Stimulated activated CD4-positive, alpha-beta T cell treated with anti-CD3 and anti-CD28 coated beads, Interleukin-15, amount 100 ng/mL, for 24 hours (primary cell): ENCODE measurements at regions not wholly inside any gene's neighbourhood (a gene's known extent, or its start where the extent isn't known, plus 50 kb on each side); places are given as distances from the start of the nearest gene placed in this dataset.

ENCODE experiments used
- DNase-seq: peaks from one replicate; pipeline ENCODE4 v3.0.0-alpha.2; 2020

DNA sequence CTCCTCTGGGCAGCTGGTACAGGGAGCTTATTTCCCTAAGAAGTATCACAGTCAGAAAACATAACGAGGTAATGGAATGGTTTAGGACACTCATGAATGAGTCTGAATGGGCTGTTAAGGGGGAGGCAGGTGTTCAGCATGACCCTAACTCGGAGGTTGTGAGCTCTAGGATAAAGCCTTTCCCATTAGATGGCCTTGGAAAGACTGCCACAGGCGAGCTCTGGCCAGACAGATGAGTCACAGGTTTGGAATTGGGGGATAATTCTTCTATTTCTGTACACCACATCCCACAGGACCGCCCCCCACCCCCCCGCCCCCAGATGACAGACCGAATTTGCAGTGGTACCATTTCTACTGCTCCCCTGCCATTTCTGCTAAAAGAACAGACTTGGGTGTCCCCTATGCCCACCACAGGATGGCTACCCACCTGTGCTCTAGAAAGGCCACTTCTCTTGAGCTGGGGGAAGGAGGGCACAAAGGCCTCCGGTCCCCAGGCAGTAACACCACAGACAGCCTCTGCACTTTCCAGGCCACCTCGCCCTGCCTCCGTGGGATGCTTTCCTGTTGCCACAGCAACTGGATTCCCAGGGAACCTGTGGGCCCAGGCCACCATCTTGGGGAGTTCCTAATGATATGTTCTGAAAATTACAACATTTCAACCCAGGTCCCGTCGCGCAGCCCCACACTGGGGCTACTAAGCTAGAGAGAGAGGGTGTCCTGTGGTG lies 76.7 kb downstream of the TRIM29 start:
- DNase-seq, result no peak

DNA sequence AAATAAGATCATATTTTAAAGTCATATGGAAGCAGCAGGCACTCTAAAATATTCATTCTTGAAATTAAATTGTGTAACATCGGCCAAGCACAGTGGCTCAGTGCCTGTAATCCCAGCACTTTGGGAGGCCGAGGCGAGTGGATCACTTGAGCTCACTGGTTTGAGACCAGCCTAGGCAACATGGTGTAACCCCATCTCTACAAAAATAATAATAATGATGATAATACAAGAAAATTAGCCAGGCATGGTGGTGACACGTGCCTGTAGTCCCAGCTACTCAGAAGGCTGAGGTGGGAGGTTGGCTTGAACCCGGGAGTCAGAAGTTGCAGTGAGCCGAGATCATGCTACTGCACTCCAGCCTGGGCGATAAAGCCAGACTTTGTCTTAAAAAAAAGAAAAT lies 77.4 kb downstream of the TRIM29 start:
- no peak for DNase-seq

DNA sequence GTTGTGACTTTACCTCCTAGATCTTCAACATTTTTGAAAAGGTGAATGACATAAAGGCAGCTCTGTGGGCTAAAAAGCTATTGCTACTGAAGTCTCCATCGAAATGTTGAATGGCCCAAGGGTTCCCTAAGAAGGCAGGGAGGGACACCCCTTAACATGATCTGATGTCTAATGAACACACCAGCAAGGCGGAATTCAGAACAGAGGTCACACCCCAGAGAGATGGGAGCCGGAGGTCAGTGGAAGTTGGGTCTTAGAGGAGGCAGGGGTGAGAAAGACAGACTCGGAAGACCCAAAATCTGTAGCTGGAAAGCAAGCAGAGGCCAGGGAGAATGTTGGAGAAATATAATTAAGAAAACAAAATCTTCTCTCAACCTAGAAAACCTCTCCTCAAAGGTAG lies 79.0 kb downstream of the TRIM29 start:
- no peak for DNase-seq

DNA sequence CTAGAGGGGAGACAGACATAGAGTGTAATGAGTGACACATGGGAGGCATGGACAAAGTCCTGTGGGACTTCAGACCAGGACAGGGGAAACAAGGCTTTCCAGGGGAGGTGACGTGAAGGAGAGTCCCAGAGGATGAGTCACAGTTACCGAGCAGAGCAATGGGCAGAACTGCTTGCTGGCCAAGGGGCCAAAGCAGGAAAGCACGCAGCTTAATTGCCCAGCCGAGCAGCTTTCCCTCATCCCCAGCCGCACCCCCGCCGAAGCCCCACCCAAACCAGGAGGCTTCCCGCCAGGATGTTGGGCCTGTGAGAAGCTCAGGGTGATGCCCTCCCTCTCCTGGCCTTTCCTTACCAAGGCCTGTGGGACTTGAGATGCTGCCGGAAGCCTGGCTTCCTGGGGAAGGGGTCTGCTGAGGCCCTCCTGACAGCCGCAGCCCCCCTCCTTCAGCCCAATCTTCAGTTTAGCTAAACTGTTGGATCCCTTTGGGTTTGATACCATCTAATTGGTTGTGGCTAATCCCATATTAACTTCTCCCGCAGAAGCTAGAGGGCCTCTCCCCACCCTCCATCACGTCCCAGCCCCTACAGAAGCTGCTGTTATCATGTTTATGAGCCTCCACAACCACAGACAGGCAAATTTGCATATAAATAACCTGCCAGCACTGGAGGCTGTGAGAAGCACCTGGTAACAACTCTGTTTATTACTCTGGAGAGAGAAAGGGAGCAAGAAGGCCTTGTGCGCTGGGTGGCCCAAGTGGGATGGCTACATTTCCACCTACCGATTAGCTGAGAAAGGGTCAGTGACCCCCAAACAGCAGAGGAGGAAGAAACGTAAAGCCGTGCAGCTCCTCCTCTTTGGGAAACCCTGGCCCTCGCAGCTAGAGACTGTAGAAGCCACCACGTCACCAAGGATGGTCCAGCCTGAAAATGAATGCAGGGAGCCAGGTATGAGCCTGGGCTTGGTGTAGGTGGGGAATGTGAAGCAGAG lies 80.0 kb downstream of the TRIM29 start:
- no peak for DNase-seq

DNA sequence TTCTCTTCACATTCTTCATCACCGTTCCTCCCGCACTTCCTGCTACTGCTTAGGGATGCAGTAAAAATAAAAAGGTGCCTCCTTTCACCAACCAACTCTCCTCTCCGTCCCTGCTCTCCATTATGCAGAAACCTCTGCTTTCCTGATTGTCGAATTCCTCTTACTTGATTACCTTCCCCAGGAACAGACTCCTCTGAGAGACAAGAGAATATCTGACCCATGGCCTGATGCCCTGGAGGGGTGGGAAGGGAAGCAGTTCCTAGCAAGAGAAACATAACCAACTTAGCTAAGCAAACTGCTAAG lies 80.9 kb downstream of the TRIM29 start:
- DNase-seq, result no peak

DNA sequence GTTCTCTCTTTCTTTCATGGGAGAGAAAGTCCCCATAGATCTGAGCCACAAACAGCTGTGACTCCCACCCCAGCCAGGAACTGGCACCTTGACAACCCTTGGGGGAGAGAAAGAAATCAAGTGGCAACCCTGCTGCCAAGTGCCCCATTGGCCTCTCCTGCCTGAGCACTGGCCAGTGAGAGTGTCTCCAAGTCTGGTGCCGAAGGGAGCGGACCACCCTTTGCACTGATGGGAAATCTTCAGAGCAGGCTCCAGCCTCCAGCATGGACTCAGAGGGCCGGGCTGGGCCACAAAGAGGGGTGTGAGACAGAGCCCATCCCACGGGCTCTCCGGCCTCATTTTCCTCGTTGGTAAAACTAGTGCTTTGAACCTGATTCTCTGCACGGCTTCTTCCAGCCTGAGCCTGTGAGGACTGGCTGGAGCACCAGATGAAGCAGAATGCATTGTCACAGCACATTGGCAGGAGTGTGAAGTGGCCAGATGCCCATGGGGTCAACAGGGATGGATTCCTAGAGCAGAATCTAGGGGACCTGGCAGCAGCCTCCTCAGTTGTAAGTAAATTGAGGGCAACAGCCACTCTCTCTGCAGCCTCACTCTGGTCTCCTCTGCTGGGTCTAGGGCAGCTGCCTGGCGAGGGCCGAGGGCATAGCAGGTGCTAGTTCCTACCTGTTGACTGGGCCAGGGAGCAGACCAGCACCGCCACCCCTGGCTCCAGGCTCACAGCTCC lies 81.4 kb downstream of the TRIM29 start:
- no peak for DNase-seq

DNA sequence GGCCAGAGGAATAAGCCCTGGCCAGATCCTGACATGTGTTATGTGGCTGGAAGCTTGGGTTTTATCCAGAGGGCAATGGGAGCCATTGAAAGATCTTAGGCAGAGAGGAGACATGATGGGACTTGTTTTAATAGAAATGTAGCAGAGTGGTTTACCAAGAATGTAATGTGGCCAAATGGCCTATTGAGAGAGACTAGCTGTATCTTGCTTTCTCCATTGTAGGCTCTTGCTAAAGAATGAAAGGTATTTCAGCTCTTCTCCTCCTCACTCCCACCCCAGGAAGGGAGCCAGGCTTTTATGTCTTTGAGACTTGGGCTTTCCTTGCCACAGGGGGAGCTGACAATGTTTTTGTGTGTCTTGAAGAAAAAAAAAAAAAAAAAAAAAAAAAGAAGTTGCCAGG lies 82.3 kb downstream of the TRIM29 start:
- DNase-seq, result no peak

DNA sequence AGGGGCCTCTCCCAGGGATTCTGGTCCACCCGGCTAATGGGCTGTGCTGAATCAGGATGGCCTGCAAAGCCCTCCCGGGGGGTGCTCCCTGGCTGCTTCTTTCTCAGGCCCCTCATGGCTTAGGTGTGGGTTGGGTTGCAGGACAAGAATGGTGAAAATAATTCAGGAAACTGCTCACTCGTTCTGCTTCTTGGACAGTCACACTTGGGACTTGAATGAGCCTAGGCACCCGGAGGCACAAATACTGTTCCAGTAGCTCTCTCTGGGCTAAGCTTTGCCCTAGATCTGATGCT lies 83.2 kb downstream of the TRIM29 start:
- no peak for DNase-seq

DNA sequence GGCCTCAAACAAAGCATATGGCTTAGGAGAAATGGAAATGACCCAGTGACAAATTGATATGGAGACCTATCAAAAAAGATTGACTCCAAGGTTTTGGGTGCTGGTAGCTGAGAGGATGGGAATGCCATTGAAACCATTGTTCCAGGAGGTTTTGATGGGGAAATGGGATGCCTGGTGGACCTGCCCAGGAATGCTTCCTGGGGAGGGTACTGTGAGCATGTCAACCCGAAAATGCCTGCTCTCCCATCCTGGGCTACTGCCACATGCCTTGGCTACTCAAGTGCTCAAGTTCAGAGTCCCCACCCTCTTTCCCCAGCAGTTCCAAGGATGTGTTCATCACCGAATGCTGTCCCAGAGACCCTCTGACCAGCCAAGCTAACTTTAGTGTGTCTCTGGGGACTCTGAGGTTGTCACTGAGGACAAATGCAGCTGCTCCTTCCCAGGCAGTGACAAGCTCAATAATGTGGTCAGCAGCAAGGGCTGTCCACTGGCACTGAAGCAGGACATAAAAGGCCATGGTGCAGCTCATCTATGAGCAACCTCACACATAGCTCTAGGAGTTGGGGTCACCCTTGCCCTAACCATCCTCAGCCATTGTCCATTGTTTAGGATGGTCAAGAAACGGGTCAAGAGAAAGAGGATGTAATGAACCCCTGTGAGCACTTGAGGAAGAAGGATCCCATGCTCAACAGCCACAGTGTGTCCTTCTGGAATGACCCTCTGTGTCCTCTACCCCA lies 83.7 kb downstream of the TRIM29 start:
- DNase-seq, result no peak

DNA sequence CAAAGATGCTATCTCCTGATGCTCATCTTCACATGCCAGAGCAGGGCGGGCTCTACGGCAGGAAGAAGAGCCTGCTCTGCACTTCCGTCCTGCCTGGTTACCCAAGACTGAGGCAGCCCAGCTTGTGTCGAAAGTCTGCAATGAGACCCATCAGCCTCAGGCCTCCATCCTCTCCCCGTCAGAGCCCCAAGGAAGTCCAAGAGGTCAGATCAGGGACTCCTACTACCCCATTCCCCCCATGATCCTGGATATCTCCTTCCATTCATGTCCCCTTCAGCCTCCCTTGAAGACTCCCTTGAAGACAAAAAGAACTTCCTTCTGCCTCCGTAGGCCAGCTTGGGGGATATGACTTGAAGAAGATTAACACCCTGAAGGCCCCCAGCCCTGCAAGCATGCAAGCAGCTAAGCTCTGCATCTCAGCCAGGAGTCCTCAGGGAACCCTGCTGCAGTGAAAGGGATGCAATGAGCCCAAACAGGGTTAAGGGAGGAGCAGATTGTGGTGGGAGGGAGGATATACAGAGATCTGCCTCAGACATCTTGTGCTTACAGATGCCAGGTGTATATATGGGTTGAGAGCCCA lies 85.6 kb downstream of the TRIM29 start:
- DNase-seq, result no peak

DNA sequence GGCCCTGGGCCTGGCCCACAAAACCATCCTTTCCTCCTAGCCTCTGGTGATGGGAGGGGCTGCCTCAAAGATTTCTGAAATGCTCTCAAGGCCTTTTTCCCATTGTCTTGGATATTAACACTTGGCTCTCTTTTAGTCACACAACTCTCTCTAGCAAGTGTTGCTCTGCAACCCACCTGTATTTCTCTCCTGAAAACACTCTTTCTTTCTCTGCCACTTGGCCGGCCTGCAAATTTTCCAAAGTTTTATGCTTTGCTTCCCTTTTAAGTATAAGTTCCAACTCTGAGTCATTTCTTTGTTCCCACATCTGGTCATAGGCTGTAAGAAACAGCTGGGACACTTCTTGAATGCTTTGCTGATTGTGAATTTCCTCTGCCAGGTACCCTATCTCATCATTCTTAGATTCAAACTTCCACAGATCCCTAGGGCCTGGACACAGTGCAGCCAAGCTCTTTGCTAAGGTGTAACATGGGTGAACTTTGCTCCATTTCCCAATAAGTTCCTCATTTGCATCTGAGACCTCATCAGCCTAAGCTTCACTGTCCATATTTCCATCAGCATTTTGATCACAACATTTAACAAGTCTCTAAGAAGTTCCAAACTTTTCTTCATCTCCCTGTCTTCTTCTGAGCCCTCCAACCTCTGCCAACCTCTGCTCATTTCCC lies 93.8 kb downstream of the TRIM29 start:
- DNase-seq, result no peak

DNA sequence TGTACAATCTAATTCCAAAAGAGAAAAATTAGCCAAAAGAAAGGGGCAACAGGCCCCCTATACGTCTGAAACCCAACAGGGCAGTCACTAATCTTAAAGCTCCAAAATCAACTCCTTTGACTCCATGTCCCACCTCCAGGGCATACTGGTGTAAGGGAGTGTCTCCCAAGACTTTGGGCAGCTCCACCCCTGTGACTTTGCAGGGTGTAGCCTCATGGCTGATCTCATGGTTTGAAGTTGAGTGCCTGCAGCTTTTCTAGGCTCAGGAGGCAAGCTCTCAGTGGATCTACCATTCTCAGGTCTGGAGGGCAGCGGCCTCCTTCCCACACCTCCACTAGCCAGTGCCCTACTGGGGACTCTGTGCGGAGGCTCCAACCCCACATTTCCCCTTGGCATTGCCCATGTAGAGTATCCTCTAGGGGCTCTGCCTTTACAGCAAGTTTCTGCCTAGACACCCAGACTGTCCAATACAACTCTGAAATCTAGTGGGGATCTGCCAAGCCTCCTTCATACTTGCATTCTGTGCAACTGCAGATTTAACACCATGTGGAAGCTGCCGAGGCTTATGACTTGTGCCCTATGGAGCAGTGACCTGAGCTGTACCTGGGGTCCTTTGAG lies 94.5 kb downstream of the TRIM29 start:
- DNase-seq, result no peak

DNA sequence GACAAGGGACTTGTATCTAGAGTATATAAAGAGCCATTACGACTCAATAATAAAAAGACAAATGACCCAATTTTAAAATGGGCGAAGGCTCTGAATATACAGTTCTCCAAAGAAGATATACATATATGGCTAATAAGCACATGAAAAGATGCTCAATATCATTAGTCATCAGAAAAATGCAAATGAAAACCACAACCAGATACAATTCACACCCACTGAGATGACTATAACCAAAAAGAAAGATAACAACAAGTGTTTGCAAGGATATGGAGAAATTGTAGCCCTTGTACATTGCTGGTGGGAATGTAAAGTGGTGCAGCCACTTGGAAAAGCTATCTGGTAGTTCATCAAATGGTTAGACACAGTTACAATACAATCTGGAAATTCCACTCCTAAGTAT lies 96.3 kb downstream of the TRIM29 start:
- no peak for DNase-seq

DNA sequence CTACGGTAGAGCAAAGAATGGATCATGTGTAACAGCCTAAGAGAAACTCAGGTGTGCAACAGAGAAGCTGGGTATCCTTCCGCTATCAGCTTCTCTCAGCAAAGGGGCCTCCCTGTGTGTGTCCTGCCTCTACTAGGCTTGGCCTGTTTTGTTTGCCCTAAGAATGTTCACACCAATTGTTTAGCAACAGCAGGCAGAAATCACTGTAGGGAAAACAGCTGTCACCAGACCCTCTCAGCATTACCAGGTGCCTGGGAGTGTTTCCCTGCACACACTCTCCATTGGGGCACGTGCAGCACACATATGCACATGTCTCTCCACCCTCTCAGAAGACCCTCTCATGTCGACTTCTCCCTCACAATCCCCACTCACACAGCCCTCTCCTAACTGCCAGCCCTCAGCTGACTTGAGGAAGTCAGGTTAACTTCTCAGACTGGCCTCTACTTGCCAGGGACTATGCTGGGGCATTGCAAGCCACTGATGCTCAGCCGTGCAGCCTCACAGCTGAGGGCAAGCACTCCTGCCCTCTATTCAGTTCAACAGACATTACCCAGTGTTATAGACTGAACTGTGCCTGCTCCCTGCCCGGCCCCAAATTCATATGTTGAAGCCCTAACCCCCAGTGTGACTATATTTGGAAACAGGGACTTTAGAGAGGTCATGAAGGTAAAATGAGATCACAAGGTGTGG lies 97.6 kb downstream of the TRIM29 start:
- no peak for DNase-seq

DNA sequence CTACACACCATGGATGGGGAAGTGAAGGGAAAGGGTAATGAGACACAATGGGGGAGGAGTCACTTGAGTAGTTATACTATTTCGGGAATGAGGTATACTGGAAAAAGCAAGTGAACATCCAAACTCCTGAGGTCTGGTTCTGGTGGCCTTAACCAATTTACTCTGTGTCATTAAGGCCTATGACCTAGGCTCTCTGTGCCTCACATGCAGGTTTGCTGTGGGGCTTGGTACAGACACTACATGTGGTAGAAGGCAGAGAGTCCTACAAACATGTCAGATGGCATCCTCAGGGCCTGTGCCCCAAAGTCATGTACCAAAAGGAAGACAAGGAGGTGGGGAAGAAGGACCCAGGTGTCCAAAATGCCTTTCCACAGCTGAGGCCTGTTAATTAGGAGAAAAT lies 98.9 kb downstream of the TRIM29 start:
- no peak for DNase-seq

DNA sequence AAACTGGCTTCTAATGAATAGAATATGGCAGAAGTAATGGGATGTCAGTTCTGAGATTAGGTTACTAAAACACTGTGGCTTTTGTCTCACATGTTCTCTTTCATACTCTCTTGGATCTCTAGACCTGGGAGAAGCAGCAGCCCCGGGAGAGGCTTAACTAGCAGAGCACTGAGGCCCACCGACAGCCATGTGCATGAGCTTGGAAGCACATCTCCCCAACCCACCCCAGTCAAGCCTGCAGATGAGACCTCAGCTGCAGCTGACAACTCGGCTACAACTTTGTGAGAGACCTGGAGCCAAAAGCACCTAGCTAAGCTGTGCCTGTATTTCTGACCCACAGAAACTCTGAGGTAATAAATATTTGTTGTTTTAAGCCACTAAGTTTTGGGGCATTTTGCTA lies 100.8 kb downstream of the TRIM29 start:
- DNase-seq, result no peak

DNA sequence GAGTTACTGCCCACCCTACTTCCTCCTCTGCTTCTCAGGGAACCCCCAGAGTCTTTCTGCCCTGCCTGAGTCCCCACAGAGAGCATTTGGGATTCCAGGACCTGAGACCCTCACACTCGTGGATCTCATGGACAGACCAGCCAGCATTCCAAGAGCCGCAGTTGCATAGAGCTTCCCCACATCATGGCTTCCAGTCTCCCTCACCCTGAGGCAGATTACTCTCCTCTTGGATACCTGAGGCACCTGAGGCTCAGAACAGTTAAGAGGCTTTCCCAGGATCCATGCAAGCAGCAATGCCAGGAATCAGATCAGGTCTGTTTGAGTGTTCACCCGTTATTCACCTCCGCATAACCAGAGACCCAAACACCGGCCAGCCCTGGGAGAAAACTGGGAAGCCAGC lies 102.2 kb downstream of the TRIM29 start:
- no peak for DNase-seq

DNA sequence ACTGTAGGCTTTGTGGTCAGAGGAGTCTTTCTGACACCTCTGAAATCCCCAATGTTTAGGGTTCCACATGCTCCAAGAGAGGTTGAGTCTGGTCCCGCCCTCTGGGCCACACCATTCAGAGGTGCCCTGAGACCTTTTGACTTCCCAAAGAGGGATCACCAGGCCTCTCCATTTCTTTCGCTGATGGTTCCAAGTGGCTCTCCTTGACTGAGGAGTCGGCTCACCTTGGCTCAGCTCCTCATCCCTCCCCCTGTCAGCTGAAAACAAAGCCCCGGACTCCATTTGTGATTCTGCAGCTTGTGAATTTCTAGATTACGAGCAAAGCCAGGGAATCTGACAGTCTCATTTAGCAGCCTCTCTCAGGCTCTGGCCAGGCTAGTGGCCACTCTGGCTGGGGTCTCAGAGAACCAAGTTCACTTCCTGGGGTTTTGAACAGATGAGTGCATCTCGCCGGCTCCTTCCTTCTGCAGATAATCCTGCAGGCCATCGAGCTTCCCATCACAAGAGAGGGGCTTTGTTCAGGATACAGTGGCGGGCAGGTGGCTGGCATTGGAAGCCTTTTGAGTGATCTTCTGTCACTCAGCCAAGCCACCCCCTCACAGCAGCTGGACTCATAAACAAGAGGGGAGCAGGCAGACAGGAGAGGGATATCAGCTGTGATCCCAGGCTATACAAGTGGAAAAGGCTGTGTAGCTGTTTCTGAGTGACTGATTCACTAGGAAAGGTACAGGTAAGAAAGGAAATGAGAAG lies 102.9 kb downstream of the TRIM29 start:
- no peak for DNase-seq

DNA sequence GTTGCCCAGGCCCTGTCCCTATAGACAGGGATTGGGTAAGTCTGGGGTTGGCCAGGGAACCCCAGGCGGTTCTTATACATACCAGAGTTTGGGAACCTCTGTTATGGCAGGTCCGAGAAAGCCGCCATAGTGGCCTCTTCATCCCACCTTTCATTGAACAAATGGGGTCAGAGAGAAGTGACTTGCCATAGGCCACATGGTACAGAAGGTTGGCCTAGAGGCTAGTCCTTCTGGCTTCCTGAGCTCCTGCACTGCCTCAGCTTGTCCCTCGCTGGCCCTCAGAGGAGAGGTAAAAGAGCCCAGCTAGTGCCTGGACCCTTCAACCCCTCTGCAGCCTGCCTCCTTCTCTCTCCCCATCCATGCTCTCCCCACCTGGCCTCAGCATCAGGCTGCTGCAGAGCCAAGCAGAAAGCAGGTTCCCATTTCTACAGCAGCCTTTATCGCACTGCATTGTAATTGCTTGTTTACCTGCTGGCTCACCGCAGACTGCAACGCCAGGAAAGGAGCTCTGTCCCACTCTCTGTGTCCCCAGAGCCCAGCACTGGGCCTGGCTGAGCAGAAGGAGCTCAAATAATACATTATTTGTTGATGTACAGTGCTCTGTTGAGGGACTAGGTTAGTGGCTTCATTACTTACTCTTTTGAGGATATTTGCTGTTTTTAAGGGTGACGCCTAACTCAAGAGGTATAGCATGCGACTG lies 103.6 kb downstream of the TRIM29 start:
- no peak for DNase-seq
